CD4-positive, alpha-beta T cell (primary cell): ENCODE measurements at regions not wholly inside any gene's neighbourhood (a gene's known extent, or its start where the extent isn't known, plus 50 kb on each side); places are given as distances from the start of the nearest gene placed in this dataset.

ENCODE experiments used
- ATAC-seq: fragments of 200-7000 bp; cut with Tn5 transposase; one replicate; pipeline ENCODE4 v1.10.0; 2022; ENCODE audit warnings: mild to moderate bottlenecking; ENCODE audit not compliant: poor library complexity
- CTCF ChIA-PET: fragments of 350-600 bp; sonication (Branson Sonifier 250); formaldehyde crosslinking; loops from one replicate; lab custom pipeline; 2021; ENCODE audit warnings: antibody characterized with exemption, inconsistent platforms; lab: Charles Lee
- POLR2A ChIA-PET: fragments of 350-600 bp; sonication (Branson Sonifier 250); formaldehyde crosslinking; loops from one replicate; lab custom pipeline; 2021; ENCODE audit warnings: antibody characterized with exemption, inconsistent platforms; lab: Charles Lee
- DNase-seq, 14 experiments: peaks; one replicate each; pipeline ENCODE4 v3.0.0-alpha.2; 2013 to 2020; ENCODE audit warnings: mixed read lengths in 2 of 14
- H3K27ac ChIP-seq, 2 donors: one replicate each; pipeline versions ENCODE4 v1.5.1 to v1.7.0; 2013; ENCODE audit warnings: low read length in 2 of 2, low read depth in 1 of 2, mild to moderate bottlenecking in 1 of 2
- H3K27me3 ChIP-seq, 2 experiments: 1 replicate in 1 of 2; 2 replicates in 1 of 2; pipeline versions ENCODE4 v1.6.1 to v1.7.0; 2013; ENCODE audit warnings: low read length in 2 of 2, control low read depth in 1 of 2, mild to moderate bottlenecking in 1 of 2, moderate library complexity in 1 of 2; ENCODE audit not compliant: insufficient read depth in 2 of 2, control insufficient read depth in 1 of 2
- H3K36me3 ChIP-seq: one replicate; pipeline ENCODE4 v1.6.1; 2013; ENCODE audit warnings: low read length, control low read depth; ENCODE audit not compliant: insufficient read depth
- H3K4me1 ChIP-seq: one replicate; pipeline ENCODE4 v1.6.1; 2013; ENCODE audit warnings: low read length, control low read depth; ENCODE audit not compliant: insufficient read depth
- H3K4me3 ChIP-seq: one replicate; pipeline ENCODE4 v1.5.1; 2013; ENCODE audit warnings: mild to moderate bottlenecking, low read length, moderate library complexity
- H3K9me3 ChIP-seq, 2 experiments: 1 replicate in 1 of 2; 2 replicates in 1 of 2; pipeline versions ENCODE4 v1.6.1 to v1.7.0; 2013; ENCODE audit warnings: low read length in 2 of 2, mild to moderate bottlenecking in 2 of 2, control low read depth in 1 of 2, moderate library complexity in 1 of 2; ENCODE audit not compliant: control insufficient read depth in 1 of 2, insufficient read depth in 1 of 2
- H3K27ac Mint-ChIP-seq: one replicate; pipeline ENCODE4 v1.8.0; 2020; ENCODE audit warnings: mixed read lengths
- H3K27me3 Mint-ChIP-seq: one replicate; pipeline ENCODE4 v1.8.0; 2021; ENCODE audit warnings: mixed read lengths
- H3K36me3 Mint-ChIP-seq: one replicate; pipeline ENCODE4 v1.8.0; 2021; ENCODE audit warnings: low read depth, mixed read lengths
- H3K4me1 Mint-ChIP-seq: one replicate; pipeline ENCODE4 v1.8.0; 2021; ENCODE audit warnings: low read depth, mixed read lengths
- H3K4me3 Mint-ChIP-seq: one replicate; pipeline ENCODE4 v1.8.0; 2020; ENCODE audit warnings: mild to moderate bottlenecking, mixed read lengths
- H3K9me3 Mint-ChIP-seq: one replicate; pipeline ENCODE4 v1.8.0; 2020; ENCODE audit warnings: mixed read lengths
- intact Hi-C, 2 experiments: fragments of 100-400 bp; cut with DNase I in 1 of 2; cut with micrococcal nuclease in 1 of 2; formaldehyde crosslinking; loops; one replicate each; pipeline versions ENCODE4 v1.15.1 to v1.9.0; 2023 to 2025; cut with DNase I, micrococcal nuclease
- TF ChIP-seq, protein P1 (sequence below): fragments of 200-600 bp; IDR thresholded peaks from one replicate; pipeline ENCODE4 v1.8.0; 2022; ENCODE audit warnings: antibody characterized with exemption, mild to moderate bottlenecking

DNA sequence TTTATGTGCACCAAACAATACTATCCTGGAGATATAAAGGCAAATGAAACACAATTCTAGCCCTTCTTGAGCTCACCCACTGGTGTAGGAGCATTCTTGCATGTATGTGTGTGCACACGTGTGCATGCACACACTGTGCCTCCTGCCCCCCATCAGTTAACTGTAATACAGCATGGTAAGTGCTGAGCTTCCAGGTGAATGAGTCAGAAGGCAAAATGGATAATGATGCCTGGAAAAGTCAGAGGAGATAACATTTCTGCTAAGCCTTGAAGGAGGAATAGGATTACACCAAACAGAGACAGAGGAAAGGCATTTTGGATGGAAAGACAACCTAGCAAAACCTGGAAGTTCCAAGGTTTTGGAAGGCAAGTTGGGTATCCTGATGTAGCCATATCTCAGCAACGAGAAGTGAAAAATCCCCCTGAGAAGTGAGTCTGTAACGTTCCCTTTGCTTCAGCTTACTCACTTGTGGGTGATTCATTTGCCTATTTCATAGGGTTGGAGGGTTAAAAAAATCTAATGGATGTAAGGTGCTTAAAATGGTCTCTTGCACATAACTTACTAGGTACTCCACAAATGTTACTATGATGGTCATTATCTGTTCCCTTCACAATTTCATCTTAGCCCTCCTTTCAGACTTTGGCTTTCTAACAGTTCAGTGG lies 101.4 kb upstream of the STC2 start:
- H3K4me3 ChIP-seq: no peak overlapping the region
- Mint-ChIP-seq H3K36me3 (no peaks in the 10 kb centered on the region), H3K4me1 (no peaks in the 10 kb centered on the region), H3K9me3 (peaks cover 2% of the 10 kb centered on the region), H3K4me3 (no peak overlapping the region), H3K27ac (no peak overlapping the region), H3K27me3 (peaks cover 19% of the 10 kb centered on the region)
- no peaks in the 10 kb centered on the region for H3K9me3 ChIP-seq
- ChIA-PET CTCF (no interaction called here), POLR2A (no interaction called here)
- H3K27ac ChIP-seq: no peak overlapping the region
- H3K36me3 ChIP-seq: no peaks in the 10 kb centered on the region
- intact Hi-C loops: no loop called here
- DNase-seq (no peak), ATAC-seq (no peak)
- H3K27me3 ChIP-seq: peaks cover 0 to 3% of the 10 kb centered on the region in 2 experiments
- TF ChIP-seq, protein P1, sequence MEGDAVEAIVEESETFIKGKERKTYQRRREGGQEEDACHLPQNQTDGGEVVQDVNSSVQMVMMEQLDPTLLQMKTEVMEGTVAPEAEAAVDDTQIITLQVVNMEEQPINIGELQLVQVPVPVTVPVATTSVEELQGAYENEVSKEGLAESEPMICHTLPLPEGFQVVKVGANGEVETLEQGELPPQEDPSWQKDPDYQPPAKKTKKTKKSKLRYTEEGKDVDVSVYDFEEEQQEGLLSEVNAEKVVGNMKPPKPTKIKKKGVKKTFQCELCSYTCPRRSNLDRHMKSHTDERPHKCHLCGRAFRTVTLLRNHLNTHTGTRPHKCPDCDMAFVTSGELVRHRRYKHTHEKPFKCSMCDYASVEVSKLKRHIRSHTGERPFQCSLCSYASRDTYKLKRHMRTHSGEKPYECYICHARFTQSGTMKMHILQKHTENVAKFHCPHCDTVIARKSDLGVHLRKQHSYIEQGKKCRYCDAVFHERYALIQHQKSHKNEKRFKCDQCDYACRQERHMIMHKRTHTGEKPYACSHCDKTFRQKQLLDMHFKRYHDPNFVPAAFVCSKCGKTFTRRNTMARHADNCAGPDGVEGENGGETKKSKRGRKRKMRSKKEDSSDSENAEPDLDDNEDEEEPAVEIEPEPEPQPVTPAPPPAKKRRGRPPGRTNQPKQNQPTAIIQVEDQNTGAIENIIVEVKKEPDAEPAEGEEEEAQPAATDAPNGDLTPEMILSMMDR: no peak
- no peaks in the 10 kb centered on the region for H3K4me1 ChIP-seq

- DNase-seq (no peak), ATAC-seq (no peak)
- TF ChIP-seq, protein P1: no peak
- Mint-ChIP-seq H3K27ac (no peak overlapping the region), H3K36me3 (no peaks in the 10 kb centered on the region), H3K27me3 (peaks cover 17% of the 10 kb centered on the region), H3K4me1 (no peaks in the 10 kb centered on the region), H3K9me3 (peaks cover 6% of the 10 kb centered on the region), H3K4me3 (no peak overlapping the region)
- ChIA-PET POLR2A (no interaction called here), CTCF (no interaction called here)
- H3K27me3 ChIP-seq: no peaks in the 10 kb centered on the region
- no peaks in the 10 kb centered on the region for H3K36me3 ChIP-seq
- H3K4me1 ChIP-seq: no peaks in the 10 kb centered on the region
- intact Hi-C loops: no loop called here
- H3K9me3 ChIP-seq: peaks cover 8 to 25% of the 10 kb centered on the region in 2 experiments
- no peak overlapping the region for H3K27ac ChIP-seq
- H3K4me3 ChIP-seq: no peak overlapping the region
Observed at GRCh38 chr5:173423452-173424117, 95.4 kb upstream of the STC2 start.

GRCh38 chr5:173420108-173420507 lies 91.9 kb upstream of the STC2 start:
- H3K4me1 ChIP-seq: no peaks in the 10 kb centered on the region
- H3K27ac ChIP-seq: no peak overlapping the region
- ChIA-PET POLR2A (no interaction called here), CTCF (no interaction called here)
- H3K9me3 ChIP-seq: peaks cover 8 to 40% of the 10 kb centered on the region in 2 experiments
- no peaks in the 10 kb centered on the region for H3K36me3 Mint-ChIP-seq
- no peaks in the 10 kb centered on the region for H3K36me3 ChIP-seq
- H3K9me3 Mint-ChIP-seq: peaks cover 14% of the 10 kb centered on the region
- no peak overlapping the region for H3K4me3 ChIP-seq
- no peak overlapping the region for H3K27ac Mint-ChIP-seq
- H3K27me3 ChIP-seq: no peaks in the 10 kb centered on the region
- no peak for DNase-seq
- intact Hi-C loops: no loop called here
- H3K4me1 Mint-ChIP-seq: no peaks in the 10 kb centered on the region
- H3K27me3 Mint-ChIP-seq: peaks cover 7% of the 10 kb centered on the region
- no peak for ATAC-seq
- H3K4me3 Mint-ChIP-seq: no peak overlapping the region
- TF ChIP-seq, protein P1: no peak
